ENCODE measurements at regions not wholly inside any gene's neighbourhood (a gene's known extent, or its start where the extent isn't known, plus 50 kb on each side); places are given as distances from the start of the nearest gene placed in this dataset.

DNA sequence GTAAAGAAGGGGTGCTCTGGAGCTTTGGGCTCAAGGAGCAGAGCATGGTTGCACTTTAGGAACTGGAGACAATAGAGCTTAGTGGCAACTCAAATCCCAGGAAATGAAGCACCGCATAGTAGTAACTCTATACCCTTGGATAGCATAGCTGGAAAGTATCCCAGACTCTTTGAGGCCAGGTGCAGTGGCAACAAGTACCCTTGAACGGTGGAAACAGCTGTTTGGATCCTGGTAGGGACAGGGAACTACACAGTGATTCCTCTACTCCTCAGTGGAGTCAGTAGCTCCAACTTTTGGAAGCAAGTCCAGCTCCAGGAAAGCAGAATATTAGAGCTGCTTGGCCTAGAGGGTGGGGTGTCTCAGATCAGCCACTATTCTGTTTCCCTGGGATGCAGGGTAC is 129.0 kb upstream of the WSCD2 start:
- TF ChIP-seq SUZ12 (IDR thresholded peaks at IDR 0.05; ENCODE audit: extremely low read depth, insufficient read depth, insufficient read length) (no peak), ZNF274 (IDR thresholded peaks at IDR 0.05; ENCODE audit: low read depth, low read length) (no peak), YY1 (IDR thresholded peaks at IDR 0.05; ENCODE audit: insufficient read depth, insufficient read length) (no peak)

Measured in NT2/D1 (cell line).